ENCODE measurements at regions not wholly inside any gene's neighbourhood (a gene's known extent, or its start where the extent isn't known, plus 50 kb on each side); places are given as distances from the start of the nearest gene placed in this dataset.

DNA sequence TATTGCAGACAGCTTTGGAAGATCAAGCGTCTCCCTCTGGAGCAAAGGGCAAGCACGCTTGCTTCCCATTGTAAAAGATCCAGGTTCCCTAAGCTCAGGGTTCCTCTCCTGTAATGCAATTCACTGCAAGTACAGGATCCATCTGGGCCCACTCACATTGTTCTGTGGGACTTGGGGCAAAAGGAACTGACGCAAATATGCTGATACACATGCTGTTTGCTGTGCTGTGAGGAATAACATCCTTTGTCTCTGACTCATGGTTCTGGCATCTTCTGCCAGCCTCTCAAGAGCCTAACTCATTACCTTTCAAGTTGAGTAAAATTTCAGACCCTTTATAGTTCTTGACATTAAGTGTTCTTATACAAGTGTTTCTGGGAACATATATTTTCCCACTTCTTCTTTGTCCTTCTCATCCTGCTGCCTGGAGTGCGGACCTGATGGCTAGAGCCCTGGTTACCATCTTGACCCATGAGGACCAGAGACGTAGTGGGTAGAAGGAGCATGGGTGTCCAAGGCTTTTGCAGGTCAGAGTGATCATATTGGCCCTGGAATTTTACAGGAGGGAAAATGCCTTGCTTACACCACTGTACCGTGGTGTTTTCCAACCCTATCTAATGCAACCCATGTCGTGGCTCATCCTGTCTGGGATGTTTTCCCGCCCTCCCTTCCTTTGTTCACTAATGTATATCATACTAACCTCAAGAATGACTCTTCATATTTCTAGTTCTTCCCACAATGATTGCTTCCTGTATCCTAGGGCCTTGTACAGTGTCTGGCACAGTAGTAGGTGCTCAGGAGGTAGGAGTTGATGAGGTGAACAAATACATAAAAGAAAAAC is 145.7 kb upstream of the GLI2 start:
- DNase-seq (ENCODE audit: low read depth), result no peak

DNA sequence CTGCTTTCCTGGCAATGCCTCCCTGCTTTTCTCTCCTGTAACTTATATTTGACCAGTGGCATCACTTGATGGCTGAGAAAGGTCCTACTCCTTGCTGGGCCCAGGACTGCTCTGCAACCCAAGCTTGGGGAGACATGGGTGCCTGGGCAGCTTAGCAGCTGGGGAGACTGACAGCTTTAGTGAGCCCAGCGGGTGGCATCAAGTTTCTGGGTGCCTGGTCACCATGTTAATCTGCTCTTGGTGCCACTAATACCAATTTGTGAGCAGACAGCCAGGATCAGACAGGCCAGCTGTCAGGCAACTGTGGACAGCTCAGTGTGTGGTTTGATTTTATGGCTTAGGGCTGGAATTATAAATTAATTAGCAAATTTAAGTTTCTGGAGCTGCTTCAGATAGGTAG is 144.8 kb upstream of the GLI2 start:
- no peak for DNase-seq (ENCODE audit: low read depth)

- no peak for DNase-seq (ENCODE audit: low read depth)
Measured at GRCh38 chr2:120591572-120591971, 144.1 kb upstream of the GLI2 start.

DNA sequence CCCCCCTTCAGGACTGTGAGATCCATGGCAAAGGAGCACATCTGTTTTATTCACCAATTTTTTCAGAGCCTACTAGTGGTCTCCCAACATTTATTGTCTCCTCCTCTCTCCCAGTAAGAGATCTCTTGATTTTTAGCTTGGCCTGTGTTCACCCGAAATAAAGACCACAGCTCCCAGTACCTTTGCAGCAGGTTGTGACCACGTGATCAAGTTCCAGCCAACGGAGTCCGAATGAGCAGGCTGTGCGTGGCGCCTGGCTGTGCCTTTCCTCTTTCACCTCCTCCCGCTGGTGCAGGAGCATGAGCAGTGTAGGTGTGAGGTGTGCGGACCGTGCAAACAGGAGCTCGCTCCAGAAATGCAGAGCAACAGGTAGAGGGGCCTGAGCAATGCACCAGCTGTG is 143.6 kb upstream of the GLI2 start:
- DNase-seq (ENCODE audit: low read depth), result no peak

- DNase-seq (ENCODE audit: low read depth), result no peak
Measured at GRCh38 chr2:120593921-120594686, 141.6 kb upstream of the GLI2 start.

GRCh38 chr2:120594856-120595685 is 140.6 kb upstream of the GLI2 start:
- no peak for DNase-seq (ENCODE audit: low read depth)

- DNase-seq (ENCODE audit: low read depth), result no peak
Measured at GRCh38 chr2:120595739-120596138, 139.9 kb upstream of the GLI2 start.

GRCh38 chr2:120596191-120596811 is 139.4 kb upstream of the GLI2 start:
- DNase-seq (ENCODE audit: low read depth), result no peak

GRCh38 chr2:120596990-120597594 is 138.6 kb upstream of the GLI2 start:
- no peak for DNase-seq (ENCODE audit: low read depth)

GRCh38 chr2:120597595-120598193 is 138.0 kb upstream of the GLI2 start:
- no peak for DNase-seq (ENCODE audit: low read depth)

- DNase-seq (ENCODE audit: low read depth), result no peak
Measured at GRCh38 chr2:120598416-120598815, 137.3 kb upstream of the GLI2 start.

DNA sequence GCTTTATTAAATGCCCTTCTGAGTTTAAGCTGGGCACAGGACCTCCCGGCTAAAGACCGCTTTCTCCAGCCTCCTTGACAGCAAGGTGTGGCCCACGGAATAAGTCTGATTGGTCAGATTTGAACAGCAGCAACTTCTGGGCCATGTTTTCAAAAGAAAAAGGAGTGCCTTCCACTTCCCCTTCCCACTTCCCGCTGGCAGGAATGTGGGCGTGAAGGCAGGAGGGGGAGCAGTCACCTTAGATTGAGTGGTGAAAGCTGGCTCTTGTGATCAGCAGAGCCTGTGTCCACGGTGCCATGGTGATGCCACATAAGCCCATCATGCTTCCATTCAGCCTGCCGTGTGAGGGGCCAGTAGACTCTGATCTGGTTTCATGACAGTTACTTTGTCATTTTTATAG is 136.6 kb upstream of the GLI2 start:
- no peak for DNase-seq (ENCODE audit: low read depth)

GRCh38 chr2:120599656-120600055 is 136.0 kb upstream of the GLI2 start:
- DNase-seq (ENCODE audit: low read depth), result no peak

DNA sequence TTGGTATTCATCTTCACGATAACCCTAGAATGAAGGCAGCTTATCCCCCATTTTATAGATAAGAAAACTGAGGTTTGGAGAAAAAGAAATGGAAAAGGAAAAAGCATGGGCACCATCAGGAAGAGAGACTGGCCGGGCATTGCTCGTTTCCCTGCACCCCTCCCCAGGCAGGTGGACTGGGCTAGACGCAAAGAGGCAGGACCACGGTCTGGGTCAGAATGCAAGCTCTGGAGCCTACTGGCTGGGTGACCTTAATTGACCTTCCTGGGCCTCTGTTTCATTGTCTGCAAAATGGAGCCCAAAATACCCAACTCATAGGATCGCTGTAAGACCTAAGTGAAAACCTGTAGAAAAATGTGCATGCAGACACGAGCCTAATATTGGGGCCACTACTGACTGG is 135.3 kb upstream of the GLI2 start:
- no peak for DNase-seq (ENCODE audit: low read depth)

DNA sequence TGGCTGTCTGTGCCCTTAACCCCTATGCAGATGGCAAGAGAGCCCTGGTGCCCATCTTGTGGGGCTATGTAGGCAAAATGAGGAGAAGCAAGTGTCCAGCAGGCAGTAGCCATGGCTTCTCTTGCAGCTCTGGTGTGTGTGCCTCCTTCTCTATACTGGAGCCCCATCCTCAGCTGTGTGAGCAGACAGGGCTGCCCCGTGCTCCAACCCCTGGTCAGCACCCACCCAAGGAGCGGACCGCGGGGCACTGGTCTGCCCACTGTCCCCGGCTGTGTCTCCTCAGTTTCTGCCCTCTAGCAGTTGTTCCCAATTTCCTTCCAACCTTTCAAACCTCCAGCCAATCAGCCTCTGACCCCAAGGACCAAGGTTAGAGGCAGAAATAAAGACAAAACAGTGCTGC is 134.9 kb upstream of the GLI2 start:
- DNase-seq (ENCODE audit: low read depth), result no peak

DNA sequence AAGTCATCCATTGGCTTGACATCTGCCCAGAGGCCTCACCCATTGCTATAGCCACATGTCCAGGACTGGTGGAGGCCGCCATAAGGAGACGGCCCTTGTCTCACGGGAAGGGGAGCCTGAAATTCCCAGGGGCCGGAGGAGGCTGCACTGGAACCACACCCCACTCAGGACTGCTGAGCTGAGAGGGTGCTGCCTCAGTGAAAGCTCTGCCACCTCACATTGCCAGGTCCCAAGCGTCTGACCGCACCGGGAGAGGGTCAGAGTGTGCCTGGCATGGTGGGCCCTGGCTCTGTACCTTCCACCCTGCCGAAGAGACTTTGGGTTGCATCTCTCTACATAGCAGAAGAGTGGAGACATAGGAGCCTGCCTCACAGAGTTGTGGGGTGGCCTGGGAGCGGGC is 134.1 kb upstream of the GLI2 start:
- DNase-seq (ENCODE audit: low read depth), result no peak

DNA sequence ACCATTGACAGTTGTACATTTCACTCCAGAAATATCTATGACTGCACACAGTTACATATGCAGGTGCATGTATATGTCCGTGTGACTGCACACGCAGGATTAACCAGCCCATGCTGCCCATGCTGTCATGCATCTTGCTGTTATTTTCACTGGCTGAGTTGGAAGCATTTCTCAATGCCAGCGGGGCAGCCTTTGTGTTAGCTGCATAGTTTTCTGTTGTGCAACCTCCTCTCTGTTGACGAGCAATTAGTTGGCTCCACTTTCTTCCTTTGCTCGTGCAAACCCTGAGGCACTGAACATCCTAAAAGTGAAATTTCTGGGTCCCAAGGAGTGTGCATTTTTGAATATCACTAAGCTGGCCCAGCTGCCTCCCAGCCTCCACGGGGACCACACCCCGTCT is 133.4 kb upstream of the GLI2 start:
- no peak for DNase-seq (ENCODE audit: low read depth)

- no peak for DNase-seq (ENCODE audit: low read depth)
Measured at GRCh38 chr2:120604767-120605166, 130.9 kb upstream of the GLI2 start.

DNA sequence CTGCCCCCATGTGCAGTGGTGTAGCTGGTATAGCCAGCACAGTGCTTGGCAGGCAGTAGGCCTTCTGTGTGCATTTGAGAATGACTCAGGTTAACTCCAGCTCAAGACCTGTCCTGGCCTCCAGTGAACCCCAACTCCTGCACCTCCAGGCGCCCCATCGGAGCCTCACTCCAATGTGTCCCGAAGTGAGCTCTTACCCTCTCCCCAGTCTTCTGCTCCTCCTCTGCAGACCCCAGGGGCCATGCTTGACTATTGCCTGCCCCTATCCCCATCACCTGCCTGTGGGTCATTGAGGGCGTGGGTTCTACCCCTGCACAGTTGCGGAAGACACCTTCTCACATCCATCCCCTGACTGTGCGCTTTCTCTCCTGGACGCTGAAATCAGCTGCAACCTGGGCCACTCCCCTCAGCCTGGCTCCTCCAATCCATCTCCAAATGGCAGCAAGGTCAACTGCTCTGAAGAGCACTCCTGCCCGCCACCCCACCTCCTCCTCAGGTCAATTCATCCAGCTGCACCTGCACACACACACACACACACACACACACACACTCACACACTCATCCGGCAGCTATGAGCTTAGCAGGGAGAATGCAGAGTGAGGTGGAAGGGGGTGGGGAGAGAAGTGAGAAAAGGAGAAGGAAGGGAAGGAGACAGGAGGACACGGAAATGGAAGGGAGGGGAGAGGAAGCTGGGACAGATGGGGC is 130.3 kb upstream of the GLI2 start:
- DNase-seq (ENCODE audit: low read depth), result no peak

GRCh38 chr2:120606280-120606679 is 129.4 kb upstream of the GLI2 start:
- no peak for DNase-seq (ENCODE audit: low read depth)

GRCh38 chr2:120606931-120607330 is 128.7 kb upstream of the GLI2 start:
- no peak for DNase-seq (ENCODE audit: low read depth)

Measured in stimulated activated CD8-positive, alpha-beta memory T cell treated with anti-CD3 and anti-CD28 coated beads, Interleukin-7, amount 100 ng/mL, for 24 hours (primary cell).